Ishikawa (cell line): ENCODE measurements at regions not wholly inside any gene's neighbourhood (a gene's known extent, or its start where the extent isn't known, plus 50 kb on each side); places are given as distances from the start of the nearest gene placed in this dataset.

Experiments
- CEBPB ChIP-seq: IDR thresholded peaks from 2 replicates; pipeline ENCODE4 v1.6.1; 2012
- CREB1 ChIP-seq: IDR thresholded peaks from 2 replicates; pipeline ENCODE4 v1.6.1; 2012; ENCODE audit warnings: low read depth
- EGR1 ChIP-seq: IDR thresholded peaks from 2 replicates; pipeline ENCODE4 v1.6.1; 2012
- EP300 ChIP-seq: IDR thresholded peaks from 2 replicates; pipeline ENCODE4 v1.6.1; 2012; ENCODE audit warnings: borderline replicate concordance
- FOXM1 ChIP-seq: IDR thresholded peaks from 2 replicates; pipeline ENCODE4 v1.6.1; 2012; ENCODE audit warnings: low read depth, borderline replicate concordance
- MAX ChIP-seq: IDR thresholded peaks from 2 replicates; pipeline ENCODE4 v1.6.1; 2012
- NFIC ChIP-seq: IDR thresholded peaks from 2 replicates; pipeline ENCODE4 v1.6.1; 2012
- RAD21 ChIP-seq: IDR thresholded peaks from 2 replicates; pipeline ENCODE4 v1.6.1; 2012; ENCODE audit warnings: low read depth
- REST ChIP-seq: IDR thresholded peaks from 2 replicates; pipeline ENCODE4 v1.6.1; 2012; ENCODE audit warnings: low read depth, mild to moderate bottlenecking
- TAF1 ChIP-seq: IDR thresholded peaks from 2 replicates; pipeline ENCODE4 v1.6.1; 2012; ENCODE audit warnings: low read depth, mild to moderate bottlenecking
- TCF12 ChIP-seq: IDR thresholded peaks from 2 replicates; pipeline ENCODE4 v1.6.1; 2012; ENCODE audit warnings: low read depth
- TEAD4 ChIP-seq: IDR thresholded peaks from 2 replicates; pipeline ENCODE4 v1.6.1; 2012
- USF1 ChIP-seq: IDR thresholded peaks from 2 replicates; pipeline ENCODE4 v1.6.1; 2012
- YY1 ChIP-seq: IDR thresholded peaks from 2 replicates; pipeline ENCODE4 v1.6.1; 2012; ENCODE audit warnings: low read depth
- ZBTB7A ChIP-seq: IDR thresholded peaks from 2 replicates; pipeline ENCODE4 v1.6.1; 2012; ENCODE audit warnings: low read depth

GRCh38 chr4:153117554-153117953, 86.7 kb upstream of the TRIM2 start:
- TF ChIP-seq MAX: no peak
- TF ChIP-seq ZBTB7A: no peak
- TF ChIP-seq TEAD4: no peak
- no peak for TF ChIP-seq RAD21
- no peak for TF ChIP-seq CEBPB
- TF ChIP-seq TAF1: no peak
- TF ChIP-seq FOXM1: no peak
- TF ChIP-seq EP300: no peak
- TF ChIP-seq NFIC: no peak
- no peak for TF ChIP-seq TCF12
- no peak for TF ChIP-seq CREB1
- no peak for TF ChIP-seq EGR1
- no peak for TF ChIP-seq USF1
- no peak for TF ChIP-seq REST
- TF ChIP-seq YY1: no peak

GRCh38 chr4:153119626-153120025, 84.6 kb upstream of the TRIM2 start:
- TF ChIP-seq EGR1: no peak
- TF ChIP-seq MAX: no peak
- no peak for TF ChIP-seq TEAD4
- TF ChIP-seq EP300: no peak
- TF ChIP-seq NFIC: no peak
- TF ChIP-seq ZBTB7A: no peak
- TF ChIP-seq CEBPB: no peak
- TF ChIP-seq CREB1: no peak
- no peak for TF ChIP-seq REST
- no peak for TF ChIP-seq TAF1
- no peak for TF ChIP-seq TCF12
- TF ChIP-seq FOXM1: no peak
- no peak for TF ChIP-seq YY1
- no peak for TF ChIP-seq RAD21
- no peak for TF ChIP-seq USF1

- TF ChIP-seq TAF1: no peak
- TF ChIP-seq EP300: no peak
- TF ChIP-seq CEBPB: no peak
- no peak for TF ChIP-seq MAX
- no peak for TF ChIP-seq TCF12
- no peak for TF ChIP-seq CREB1
- TF ChIP-seq TEAD4: no peak
- no peak for TF ChIP-seq FOXM1
- no peak for TF ChIP-seq ZBTB7A
- TF ChIP-seq RAD21: no peak
- no peak for TF ChIP-seq EGR1
- TF ChIP-seq YY1: no peak
- TF ChIP-seq USF1: no peak
These were observed 84.0 kb upstream of the TRIM2 start for GRCh38 chr4:153120235-153120634.

GRCh38 chr4:153122855-153123254, 81.4 kb upstream of the TRIM2 start:
- TF ChIP-seq RAD21 (no peak), TAF1 (no peak), YY1 (no peak), TEAD4 (no peak), TCF12 (no peak), ZBTB7A (no peak)

GRCh38 chr4:153126137-153126536, 78.1 kb upstream of the TRIM2 start:
- TF ChIP-seq CEBPB: no peak
- no peak for TF ChIP-seq YY1
- no peak for TF ChIP-seq TEAD4
- no peak for TF ChIP-seq EGR1
- no peak for TF ChIP-seq ZBTB7A
- no peak for TF ChIP-seq CREB1
- TF ChIP-seq TCF12: no peak
- no peak for TF ChIP-seq USF1
- no peak for TF ChIP-seq FOXM1
